ENCODE measurements at regions not wholly inside any gene's neighbourhood (a gene's known extent, or its start where the extent isn't known, plus 50 kb on each side); places are given as distances from the start of the nearest gene placed in this dataset.

DNA sequence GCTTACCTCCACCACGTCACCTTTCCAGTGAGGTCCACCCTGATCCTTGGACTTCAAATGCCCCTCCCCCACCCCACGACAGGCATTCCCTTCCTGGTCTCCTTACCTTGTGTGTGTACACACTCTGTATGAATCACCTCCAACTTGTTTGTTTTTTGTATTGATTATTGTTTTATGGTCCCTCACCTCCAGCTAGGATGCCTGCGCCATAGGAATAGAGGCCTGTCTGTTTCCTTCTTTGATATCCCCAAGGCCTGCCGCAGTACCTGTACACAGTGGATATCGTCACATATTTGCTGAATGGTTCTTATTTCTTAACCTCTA, 219.6 kb upstream of the POU3F1 start:
- H3K27me3 ChIP-seq (ENCODE audit: control insufficient read depth in 1 of 2, insufficient read depth in 2 of 2, low read length in 1 of 2): no peaks in the 10 kb centered on the region
- no peak overlapping the region for H3K27ac ChIP-seq (ENCODE audit: low read depth in 1 of 2, low read length in 2 of 2)
- DNase-seq (no peak), ATAC-seq (ENCODE audit: low FRiP score) (no peak)
- H3K9me3 ChIP-seq (ENCODE audit: control insufficient read depth, low read length): no peaks in the 10 kb centered on the region
- intact Hi-C loops (cut with DNase I): no loop called here
- WGBS, 2 donors: 91 to 97% methylated on average over 5 of the region's 5 CpGs
- no peaks in the 10 kb centered on the region for H3K4me1 ChIP-seq (ENCODE audit: control insufficient read depth in 1 of 2, insufficient read depth in 2 of 2, low read length in 2 of 2)
- H3K4me3 ChIP-seq (ENCODE audit: low read length in 2 of 2): no peak overlapping the region
- no peaks in the 10 kb centered on the region for H3K36me3 ChIP-seq (ENCODE audit: control insufficient read depth in 1 of 2, insufficient read depth in 2 of 2, low read length in 1 of 2)

GRCh38 chr1:38265293-38266196, 219.0 kb upstream of the POU3F1 start:
- Histone ChIP-seq H3K4me3 (ENCODE audit: low read length in 2 of 2) (no peak overlapping the region), H3K36me3 (ENCODE audit: control insufficient read depth in 1 of 2, insufficient read depth in 2 of 2, low read length in 1 of 2) (no peaks in the 10 kb centered on the region), H3K4me1 (ENCODE audit: control insufficient read depth in 1 of 2, insufficient read depth in 2 of 2, low read length in 2 of 2) (no peaks in the 10 kb centered on the region), H3K9me3 (ENCODE audit: control insufficient read depth, low read length) (no peaks in the 10 kb centered on the region), H3K27ac (ENCODE audit: low read depth in 1 of 2, low read length in 2 of 2) (no peak overlapping the region), H3K27me3 (ENCODE audit: control insufficient read depth in 1 of 2, insufficient read depth in 2 of 2, low read length in 1 of 2) (no peaks in the 10 kb centered on the region)
- WGBS, 2 donors: 65 to 72% methylated on average over 15 of the region's 15 CpGs
- DNase-seq: peak in 1 of 2 donors; percentile 43
- no peak for ATAC-seq (ENCODE audit: low FRiP score)
- intact Hi-C loops (cut with DNase I): no loop called here

GRCh38 chr1:38263438-38263837, 216.8 kb upstream of the POU3F1 start:
- Histone ChIP-seq H3K9me3 (ENCODE audit: control insufficient read depth, low read length) (peaks cover 6% of the 10 kb centered on the region), H3K4me3 (ENCODE audit: low read length in 2 of 2) (no peak overlapping the region), H3K27ac (ENCODE audit: low read depth in 1 of 2, low read length in 2 of 2) (no peak overlapping the region), H3K27me3 (ENCODE audit: control insufficient read depth in 1 of 2, insufficient read depth in 2 of 2, low read length in 1 of 2) (no peaks in the 10 kb centered on the region), H3K4me1 (ENCODE audit: control insufficient read depth in 1 of 2, insufficient read depth in 2 of 2, low read length in 2 of 2) (no peaks in the 10 kb centered on the region), H3K36me3 (ENCODE audit: control insufficient read depth in 1 of 2, insufficient read depth in 2 of 2, low read length in 1 of 2) (no peaks in the 10 kb centered on the region)
- no peak for DNase-seq
- 65% methylated on average over 4 of the region's 4 CpGs for WGBS, 2 donors
- ATAC-seq (ENCODE audit: low FRiP score): no peak
- intact Hi-C loops (cut with DNase I): no loop called here

GRCh38 chr1:38261574-38261973, 215.0 kb upstream of the POU3F1 start:
- H3K36me3 ChIP-seq (ENCODE audit: control insufficient read depth in 1 of 2, insufficient read depth in 2 of 2, low read length in 1 of 2): no peaks in the 10 kb centered on the region
- intact Hi-C loops (cut with DNase I): no loop called here
- H3K4me3 ChIP-seq (ENCODE audit: low read length in 2 of 2): no peak overlapping the region
- ATAC-seq (ENCODE audit: low FRiP score) (no peak), DNase-seq (no peak)
- H3K27ac ChIP-seq (ENCODE audit: low read depth in 1 of 2, low read length in 2 of 2): no peak overlapping the region
- 60 to 70% methylated on average over 4 of the region's 4 CpGs for WGBS, 2 donors
- no peaks in the 10 kb centered on the region for H3K4me1 ChIP-seq (ENCODE audit: control insufficient read depth in 1 of 2, insufficient read depth in 2 of 2, low read length in 2 of 2)
- H3K9me3 ChIP-seq (ENCODE audit: control insufficient read depth, low read length): peaks cover 6% of the 10 kb centered on the region
- no peaks in the 10 kb centered on the region for H3K27me3 ChIP-seq (ENCODE audit: control insufficient read depth in 1 of 2, insufficient read depth in 2 of 2, low read length in 1 of 2)

- Histone ChIP-seq H3K4me1 (ENCODE audit: control insufficient read depth in 1 of 2, insufficient read depth in 2 of 2, low read length in 2 of 2) (no peaks in the 10 kb centered on the region), H3K27ac (ENCODE audit: low read depth in 1 of 2, low read length in 2 of 2) (no peak overlapping the region), H3K36me3 (ENCODE audit: control insufficient read depth in 1 of 2, insufficient read depth in 2 of 2, low read length in 1 of 2) (no peaks in the 10 kb centered on the region), H3K4me3 (ENCODE audit: low read length in 2 of 2) (no peak overlapping the region), H3K27me3 (ENCODE audit: control insufficient read depth in 1 of 2, insufficient read depth in 2 of 2, low read length in 1 of 2) (no peaks in the 10 kb centered on the region), H3K9me3 (ENCODE audit: control insufficient read depth, low read length) (peaks cover 6% of the 10 kb centered on the region)
- WGBS, 2 donors: 64 to 69% methylated on average over 16 of the region's 16 CpGs
- no peak for ATAC-seq (ENCODE audit: low FRiP score)
- peak in 1 of 2 donors; percentile 39 for DNase-seq
- intact Hi-C loops (cut with DNase I): no loop called here
Measured at GRCh38 chr1:38258085-38258627, 211.6 kb upstream of the POU3F1 start.

DNA sequence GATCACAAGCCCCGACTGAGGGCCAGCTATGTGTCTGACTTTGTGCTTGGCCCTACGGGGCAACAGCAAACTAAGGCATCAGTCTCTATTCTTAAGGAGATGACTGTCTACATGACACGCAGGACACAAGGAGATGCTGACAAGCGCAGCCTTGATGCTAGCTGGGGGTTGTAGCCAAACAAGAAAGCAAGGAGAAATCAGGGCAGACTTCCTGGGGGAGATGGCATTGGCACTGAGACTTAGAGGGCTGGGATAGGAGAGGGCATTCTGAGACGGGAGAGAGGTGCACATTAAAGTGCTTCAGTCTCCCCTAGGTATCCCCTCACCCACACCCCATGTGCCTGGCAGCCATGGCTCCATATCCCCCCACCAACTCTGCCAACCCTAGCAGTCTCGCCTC, 210.8 kb upstream of the POU3F1 start:
- WGBS, 2 donors: 68 to 71% methylated on average over 6 of the region's 6 CpGs
- no peak for ATAC-seq (ENCODE audit: low FRiP score)
- Histone ChIP-seq H3K36me3 (ENCODE audit: control insufficient read depth in 1 of 2, insufficient read depth in 2 of 2, low read length in 1 of 2) (no peaks in the 10 kb centered on the region), H3K9me3 (ENCODE audit: control insufficient read depth, low read length) (peaks cover 6% of the 10 kb centered on the region), H3K27ac (ENCODE audit: low read depth in 1 of 2, low read length in 2 of 2) (no peak overlapping the region), H3K4me3 (ENCODE audit: low read length in 2 of 2) (no peak overlapping the region), H3K27me3 (ENCODE audit: control insufficient read depth in 1 of 2, insufficient read depth in 2 of 2, low read length in 1 of 2) (no peaks in the 10 kb centered on the region), H3K4me1 (ENCODE audit: control insufficient read depth in 1 of 2, insufficient read depth in 2 of 2, low read length in 2 of 2) (no peaks in the 10 kb centered on the region)
- peak in 1 of 2 donors; percentile 12 for DNase-seq
- intact Hi-C loops (cut with DNase I): no loop called here

DNA sequence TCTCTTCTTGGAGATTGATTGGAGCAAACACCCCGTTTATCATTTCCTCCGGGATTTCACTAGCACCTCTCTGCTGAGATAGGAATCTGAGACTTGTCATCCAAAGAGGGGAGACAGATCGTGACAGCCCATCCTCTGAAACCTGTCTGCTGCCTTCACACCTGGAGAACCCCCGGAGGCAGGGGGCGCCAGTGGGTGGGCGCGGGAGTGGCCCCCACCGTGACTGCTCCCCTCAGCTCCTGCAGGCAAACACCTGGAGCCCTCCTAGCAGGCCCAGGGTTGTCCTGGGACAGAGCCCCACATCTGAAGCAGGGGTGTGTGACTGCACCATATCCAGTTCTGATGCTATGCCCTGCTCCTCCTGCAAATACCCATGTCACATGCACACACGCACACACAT, 209.5 kb upstream of the POU3F1 start:
- intact Hi-C loops (cut with DNase I): no loop called here
- Histone ChIP-seq H3K4me1 (ENCODE audit: control insufficient read depth in 1 of 2, insufficient read depth in 2 of 2, low read length in 2 of 2) (no peaks in the 10 kb centered on the region), H3K4me3 (ENCODE audit: low read length in 2 of 2) (no peak overlapping the region), H3K27me3 (ENCODE audit: control insufficient read depth in 1 of 2, insufficient read depth in 2 of 2, low read length in 1 of 2) (no peaks in the 10 kb centered on the region), H3K9me3 (ENCODE audit: control insufficient read depth, low read length) (peaks cover 6% of the 10 kb centered on the region), H3K27ac (ENCODE audit: low read depth in 1 of 2, low read length in 2 of 2) (no peak overlapping the region), H3K36me3 (ENCODE audit: control insufficient read depth in 1 of 2, insufficient read depth in 2 of 2, low read length in 1 of 2) (no peaks in the 10 kb centered on the region)
- WGBS, 2 donors: 48 to 54% methylated on average over 9 of the region's 9 CpGs
- DNase-seq: peak in 1 of 2 donors; percentile 45
- no peak for ATAC-seq (ENCODE audit: low FRiP score)

GRCh38 chr1:38253314-38253713, 206.7 kb upstream of the POU3F1 start:
- intact Hi-C loops (cut with DNase I): no loop called here
- Histone ChIP-seq H3K4me1 (ENCODE audit: control insufficient read depth in 1 of 2, insufficient read depth in 2 of 2, low read length in 2 of 2) (no peaks in the 10 kb centered on the region), H3K27me3 (ENCODE audit: control insufficient read depth in 1 of 2, insufficient read depth in 2 of 2, low read length in 1 of 2) (no peaks in the 10 kb centered on the region), H3K36me3 (ENCODE audit: control insufficient read depth in 1 of 2, insufficient read depth in 2 of 2, low read length in 1 of 2) (no peaks in the 10 kb centered on the region), H3K9me3 (ENCODE audit: control insufficient read depth, low read length) (no peaks in the 10 kb centered on the region), H3K4me3 (ENCODE audit: low read length in 2 of 2) (no peak overlapping the region), H3K27ac (ENCODE audit: low read depth in 1 of 2, low read length in 2 of 2) (no peak overlapping the region)
- DNase-seq (no peak), ATAC-seq (ENCODE audit: low FRiP score) (no peak)
- WGBS, 2 donors: 84 to 86% methylated on average over 2 of the region's 2 CpGs

DNA sequence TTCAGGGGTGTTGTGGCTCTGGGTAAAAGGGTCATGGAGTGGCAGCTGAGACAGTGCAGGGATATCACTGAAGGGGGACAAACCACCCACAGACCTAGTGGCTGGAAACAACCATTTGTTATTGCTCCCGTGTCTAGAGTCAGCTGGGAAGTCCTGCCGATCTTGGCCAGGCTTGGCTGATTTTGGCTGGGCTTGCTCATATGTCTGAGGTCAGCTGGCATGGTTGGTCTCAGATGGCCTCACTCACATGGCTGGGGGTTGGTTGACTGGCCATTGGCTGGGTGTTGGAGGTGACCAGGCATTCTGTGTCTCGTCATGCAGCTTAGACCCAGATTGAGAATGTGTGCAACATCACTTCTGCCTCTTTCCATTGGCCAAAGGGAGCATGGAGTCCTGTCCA, 203.8 kb upstream of the POU3F1 start:
- DNase-seq: no peak
- intact Hi-C loops (cut with DNase I): no loop called here
- Histone ChIP-seq H3K27ac (ENCODE audit: low read depth in 1 of 2, low read length in 2 of 2) (no peak overlapping the region), H3K9me3 (ENCODE audit: control insufficient read depth, low read length) (no peaks in the 10 kb centered on the region), H3K27me3 (ENCODE audit: control insufficient read depth in 1 of 2, insufficient read depth in 2 of 2, low read length in 1 of 2) (no peaks in the 10 kb centered on the region), H3K4me1 (ENCODE audit: control insufficient read depth in 1 of 2, insufficient read depth in 2 of 2, low read length in 2 of 2) (no peaks in the 10 kb centered on the region), H3K4me3 (ENCODE audit: low read length in 2 of 2) (no peak overlapping the region), H3K36me3 (ENCODE audit: control insufficient read depth in 1 of 2, insufficient read depth in 2 of 2, low read length in 1 of 2) (no peaks in the 10 kb centered on the region)
- no peak for ATAC-seq (ENCODE audit: low FRiP score)
- WGBS, 2 donors: 26% methylated on average over 3 of the region's 3 CpGs

All from aorta (tissue), 5 donors.